Activated naive CD8-positive, alpha-beta T cell treated with anti-CD3 and anti-CD28 coated beads, Interleukin-2, amount 10 ng/mL, durations not matched to agents 7 days and 5 days (primary cell): ENCODE measurements at regions not wholly inside any gene's neighbourhood (a gene's known extent, or its start where the extent isn't known, plus 50 kb on each side); places are given as distances from the start of the nearest gene placed in this dataset.

Experiments
- ATAC-seq: fragments of 150-1000 bp; cut with Tn5 transposase; one replicate; pipeline ENCODE4 v1.10.0; 2021; ENCODE audit warnings: low read depth, moderate library complexity
- POLR2A ChIA-PET: fragments of 350-600 bp; sonication (Branson Sonifier 250); formaldehyde crosslinking; loops from one replicate; lab custom pipeline; 2021; ENCODE audit warnings: antibody characterized with exemption; lab: Charles Lee
- DNase-seq: peaks from one replicate; pipeline ENCODE4 v3.0.0; 2021
- H3K27ac Mint-ChIP-seq: one replicate; pipeline ENCODE4 v1.8.0; 2022; ENCODE audit warnings: mild to moderate bottlenecking, mixed read lengths
- H3K27me3 Mint-ChIP-seq: one replicate; pipeline ENCODE4 v1.8.0; 2022; ENCODE audit warnings: mild to moderate bottlenecking, moderate library complexity, mixed read lengths
- H3K36me3 Mint-ChIP-seq: one replicate; pipeline ENCODE4 v1.8.0; 2021; ENCODE audit warnings: mild to moderate bottlenecking, mixed read lengths
- H3K4me1 Mint-ChIP-seq: one replicate; pipeline ENCODE4 v1.8.0; 2021; ENCODE audit warnings: mixed read lengths
- H3K4me3 Mint-ChIP-seq: one replicate; pipeline ENCODE4 v1.8.0; 2022; ENCODE audit warnings: mild to moderate bottlenecking, moderate library complexity, mixed read lengths
- H3K9me3 Mint-ChIP-seq: one replicate; pipeline ENCODE4 v1.8.0; 2021; ENCODE audit warnings: mixed read lengths

- Mint-ChIP-seq H3K9me3 (peaks cover 1% of the 10 kb centered on the region), H3K27me3 (peaks cover 15% of the 10 kb centered on the region), H3K36me3 (no peaks in the 10 kb centered on the region), H3K27ac (no peak overlapping the region), H3K4me3 (no peak overlapping the region), H3K4me1 (no peaks in the 10 kb centered on the region)
- ATAC-seq, result no peak
- POLR2A ChIA-PET, result no interaction called here
- no peak for DNase-seq
Observed at GRCh38 chr7:156158693-156159092, 346.4 kb upstream of the SHH start.

GRCh38 chr7:156158213-156158612, 345.9 kb upstream of the SHH start:
- Mint-ChIP-seq H3K27me3 (peaks cover 15% of the 10 kb centered on the region), H3K4me3 (no peak overlapping the region), H3K36me3 (no peaks in the 10 kb centered on the region), H3K9me3 (peaks cover 1% of the 10 kb centered on the region), H3K27ac (no peak overlapping the region), H3K4me1 (no peaks in the 10 kb centered on the region)
- POLR2A ChIA-PET, result no interaction called here
- no peak for DNase-seq
- ATAC-seq, result no peak

DNA sequence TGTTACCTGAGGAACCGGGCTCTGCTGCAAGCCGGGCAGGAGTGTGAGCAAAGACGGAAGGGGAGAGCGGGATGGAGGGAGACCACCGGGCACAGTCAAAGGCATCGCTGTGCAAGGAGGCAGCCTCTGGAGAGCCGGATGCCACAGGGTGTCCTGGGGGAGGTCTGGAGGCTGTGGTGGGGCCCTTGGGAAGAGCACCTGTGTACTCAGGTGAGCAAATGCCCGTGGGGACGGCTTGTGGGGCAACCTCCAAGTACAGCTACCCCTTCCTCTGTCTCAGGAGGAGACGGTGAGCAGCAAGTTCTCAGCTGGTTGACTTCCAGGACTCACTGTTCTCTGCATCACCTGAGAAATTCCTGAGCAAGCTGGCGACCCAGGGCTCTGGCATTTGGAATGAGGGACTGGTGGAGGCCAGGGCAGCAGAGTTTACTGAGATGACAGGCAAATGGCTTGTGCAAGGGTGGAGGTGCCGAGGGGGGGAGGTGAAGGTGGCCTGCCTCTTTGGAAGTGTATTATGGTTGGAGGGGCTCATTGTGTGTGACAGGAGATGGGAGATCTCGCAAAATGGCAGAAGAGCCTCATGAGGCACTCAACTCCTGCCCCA, 345.2 kb upstream of the SHH start:
- Mint-ChIP-seq H3K27ac (no peak overlapping the region), H3K4me3 (no peak overlapping the region), H3K4me1 (no peaks in the 10 kb centered on the region), H3K36me3 (no peaks in the 10 kb centered on the region), H3K27me3 (peaks cover 16% of the 10 kb centered on the region), H3K9me3 (peaks cover 1% of the 10 kb centered on the region)
- POLR2A ChIA-PET, result no interaction called here
- ATAC-seq (no peak), DNase-seq (no peak)

DNA sequence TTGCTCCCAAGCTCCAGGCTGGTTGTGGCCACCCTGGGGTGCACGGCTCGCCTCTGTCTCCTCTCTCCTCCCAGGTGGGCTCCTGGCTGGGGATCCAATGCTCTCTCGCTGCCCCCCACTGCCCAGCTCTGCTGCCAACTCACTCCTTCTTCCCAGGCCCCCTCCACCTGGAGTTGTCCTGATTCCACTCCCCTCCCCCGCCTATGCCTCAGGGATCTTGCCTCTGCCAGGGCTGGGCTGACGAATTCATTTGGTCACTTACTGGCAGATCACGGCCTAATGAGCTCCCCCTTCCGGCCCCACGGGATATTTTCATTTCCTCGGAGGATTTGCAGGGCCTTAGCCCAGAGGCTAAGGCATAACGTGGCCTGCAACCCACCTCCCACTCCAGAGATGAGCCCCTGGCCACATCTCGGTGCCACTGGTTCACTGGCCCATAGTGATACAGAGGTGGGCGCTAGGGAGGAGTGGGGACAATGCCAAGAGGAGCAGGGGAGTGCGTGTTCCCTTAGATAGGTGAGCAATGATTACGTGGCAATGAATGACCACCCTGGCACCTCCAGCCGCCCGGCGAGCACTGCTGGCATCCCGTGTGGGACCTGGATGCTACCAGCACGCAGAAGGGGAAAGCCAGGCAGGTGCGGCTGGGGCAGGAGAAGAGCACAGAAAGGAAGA, 344.6 kb upstream of the SHH start:
- DNase-seq (no peak), ATAC-seq (no peak)
- Mint-ChIP-seq H3K36me3 (no peaks in the 10 kb centered on the region), H3K27ac (no peak overlapping the region), H3K4me3 (no peak overlapping the region), H3K4me1 (no peaks in the 10 kb centered on the region), H3K27me3 (peaks cover 21% of the 10 kb centered on the region), H3K9me3 (peaks cover 1% of the 10 kb centered on the region)
- POLR2A ChIA-PET, result no interaction called here

- DNase-seq, result no peak
Observed at GRCh38 chr7:156155988-156156733, 343.9 kb upstream of the SHH start.

GRCh38 chr7:156153590-156153989, 341.3 kb upstream of the SHH start:
- DNase-seq, result no peak
- POLR2A ChIA-PET, result no interaction called here
- Mint-ChIP-seq H3K27ac (no peak overlapping the region), H3K36me3 (no peaks in the 10 kb centered on the region), H3K27me3 (peaks cover 10% of the 10 kb centered on the region), H3K9me3 (peaks cover 1% of the 10 kb centered on the region), H3K4me3 (no peak overlapping the region), H3K4me1 (no peaks in the 10 kb centered on the region)
- ATAC-seq, result no peak

More at GRCh38 chr7:156155988-156156733, 343.9 kb upstream of the SHH start:
- ATAC-seq, result no peak
- H3K36me3 Mint-ChIP-seq, result no peaks in the 10 kb centered on the region
- POLR2A ChIA-PET, result no interaction called here
- H3K27me3 Mint-ChIP-seq, result peaks cover 21% of the 10 kb centered on the region
- H3K4me1 Mint-ChIP-seq, result no peaks in the 10 kb centered on the region
- no peak overlapping the region for H3K4me3 Mint-ChIP-seq
- no peak overlapping the region for H3K27ac Mint-ChIP-seq
- H3K9me3 Mint-ChIP-seq, result peaks cover 1% of the 10 kb centered on the region

GRCh38 chr7:156152390-156152789, 340.1 kb upstream of the SHH start:
- POLR2A ChIA-PET, result no interaction called here
- H3K36me3 Mint-ChIP-seq, result no peaks in the 10 kb centered on the region
- DNase-seq, result no peak
- no peak for ATAC-seq
- peaks cover 10% of the 10 kb centered on the region for H3K27me3 Mint-ChIP-seq
- no peak overlapping the region for H3K27ac Mint-ChIP-seq
- no peaks in the 10 kb centered on the region for H3K4me1 Mint-ChIP-seq
- H3K9me3 Mint-ChIP-seq, result peaks cover 1% of the 10 kb centered on the region
- H3K4me3 Mint-ChIP-seq, result no peak overlapping the region

GRCh38 chr7:156151658-156152057, 339.4 kb upstream of the SHH start:
- Mint-ChIP-seq H3K4me1 (no peaks in the 10 kb centered on the region), H3K27ac (no peak overlapping the region), H3K27me3 (peaks cover 11% of the 10 kb centered on the region), H3K4me3 (no peak overlapping the region), H3K9me3 (peaks cover 1% of the 10 kb centered on the region), H3K36me3 (no peaks in the 10 kb centered on the region)
- POLR2A ChIA-PET, result no interaction called here
- no peak for DNase-seq
- no peak for ATAC-seq

GRCh38 chr7:156151078-156151477, 338.8 kb upstream of the SHH start:
- peaks cover 1% of the 10 kb centered on the region for H3K9me3 Mint-ChIP-seq
- H3K4me3 Mint-ChIP-seq, result no peak overlapping the region
- POLR2A ChIA-PET, result no interaction called here
- H3K27ac Mint-ChIP-seq, result no peak overlapping the region
- H3K27me3 Mint-ChIP-seq, result peaks cover 12% of the 10 kb centered on the region
- H3K36me3 Mint-ChIP-seq, result no peaks in the 10 kb centered on the region
- DNase-seq (no peak), ATAC-seq (no peak)
- H3K4me1 Mint-ChIP-seq, result no peaks in the 10 kb centered on the region

GRCh38 chr7:156148995-156149394, 336.7 kb upstream of the SHH start:
- no peak overlapping the region for H3K27ac Mint-ChIP-seq

GRCh38 chr7:156148547-156148946, 336.3 kb upstream of the SHH start:
- DNase-seq (no peak), ATAC-seq (no peak)
- POLR2A ChIA-PET, result no interaction called here
- Mint-ChIP-seq H3K27me3 (peaks cover 12% of the 10 kb centered on the region), H3K4me1 (no peaks in the 10 kb centered on the region), H3K36me3 (no peaks in the 10 kb centered on the region), H3K27ac (no peak overlapping the region), H3K4me3 (no peak overlapping the region), H3K9me3 (no peaks in the 10 kb centered on the region)

More at GRCh38 chr7:156148995-156149394, 336.7 kb upstream of the SHH start:
- no peaks in the 10 kb centered on the region for H3K36me3 Mint-ChIP-seq
- H3K27me3 Mint-ChIP-seq, result peaks cover 12% of the 10 kb centered on the region
- H3K4me3 Mint-ChIP-seq, result no peak overlapping the region
- DNase-seq (no peak), ATAC-seq (no peak)
- no peaks in the 10 kb centered on the region for H3K4me1 Mint-ChIP-seq
- POLR2A ChIA-PET, result no interaction called here
- no peaks in the 10 kb centered on the region for H3K9me3 Mint-ChIP-seq

GRCh38 chr7:156147756-156148504, 335.7 kb upstream of the SHH start:
- Mint-ChIP-seq H3K4me3 (no peak overlapping the region), H3K27me3 (peaks cover 10% of the 10 kb centered on the region), H3K4me1 (no peaks in the 10 kb centered on the region), H3K27ac (no peak overlapping the region), H3K36me3 (no peaks in the 10 kb centered on the region), H3K9me3 (no peaks in the 10 kb centered on the region)
- DNase-seq (no peak), ATAC-seq (no peak)
- POLR2A ChIA-PET, result no interaction called here

- DNase-seq, result no peak
- H3K36me3 Mint-ChIP-seq, result no peaks in the 10 kb centered on the region
- no peak overlapping the region for H3K27ac Mint-ChIP-seq
- H3K27me3 Mint-ChIP-seq, result peaks cover 4% of the 10 kb centered on the region
- no peaks in the 10 kb centered on the region for H3K4me1 Mint-ChIP-seq
- POLR2A ChIA-PET, result no interaction called here
- no peak for ATAC-seq
- H3K4me3 Mint-ChIP-seq, result no peak overlapping the region
- H3K9me3 Mint-ChIP-seq, result no peaks in the 10 kb centered on the region
Observed at GRCh38 chr7:156147104-156147503, 334.8 kb upstream of the SHH start.
